ENCODE measurements at regions not wholly inside any gene's neighbourhood (a gene's known extent, or its start where the extent isn't known, plus 50 kb on each side); places are given as distances from the start of the nearest gene placed in this dataset.

- ATAC-seq (no peak), DNase-seq (ENCODE audit: low read depth, low spot score) (no peak)
- peaks cover 5% of the 10 kb centered on the region; the same call in 1 of the 2 replicates for H3K4me1 ChIP-seq (ENCODE audit: control insufficient read depth, insufficient read depth, low read length)
- no peak overlapping the region for H3K4me3 ChIP-seq (ENCODE audit: low read depth in 2 of 2, low read length in 2 of 2)
- BruUV-seq (replicated peaks): no TSS peak
- no peak overlapping the region for H3K27ac ChIP-seq (ENCODE audit: low read length)
- no peaks in the 10 kb centered on the region for H3K27me3 ChIP-seq (ENCODE audit: control insufficient read depth, insufficient read depth, low read length)
- CTCF ChIA-PET: no interaction called here
- POLR2A ChIA-PET: no interaction called here
- intact Hi-C loops (cut with micrococcal nuclease; ENCODE audit: unreplicated experiment) (no loop called here), in situ Hi-C loops (cut with HindIII; ENCODE audit: low pct_unique_long_range_greater_than_20kb, low sequenced_read_pairs) (no loop called here)
- TF ChIP-seq TCF7L2 (IDR thresholded peaks at IDR 0.05; ENCODE audit: low read depth, low read length) (no peak), POLR2AphosphoS5 (IDR thresholded peaks at IDR 0.05; ENCODE audit: low read depth, low read length) (no peak), REST (IDR thresholded peaks at IDR 0.05; ENCODE audit: insufficient read depth in 1 of 2, low read depth in 2 of 2, low read length in 1 of 2) (no peak), SIN3A (IDR thresholded peaks at IDR 0.05; ENCODE audit: borderline replicate concordance, insufficient read depth, low read depth, low read length) (no peak), CTCF (IDR thresholded peaks at IDR 0.05) (no peak)
- H3K36me3 ChIP-seq (ENCODE audit: control insufficient read depth, insufficient read depth, low read length): no peaks in the 10 kb centered on the region
- no peaks in the 10 kb centered on the region for H3K9me3 ChIP-seq (ENCODE audit: control insufficient read depth, insufficient read depth, low read depth, low read length)
These were observed 102.7 kb upstream of the CPEB4 start for GRCh38 chr5:173785400-173785799.

GRCh38 chr5:173785866-173786265 lies 102.3 kb upstream of the CPEB4 start:
- in situ Hi-C loops (cut with HindIII; ENCODE audit: low pct_unique_long_range_greater_than_20kb, low sequenced_read_pairs): no loop called here
- H3K36me3 ChIP-seq (ENCODE audit: control insufficient read depth, insufficient read depth, low read length): no peaks in the 10 kb centered on the region
- intact Hi-C loops (cut with micrococcal nuclease; ENCODE audit: unreplicated experiment): no loop called here
- TF ChIP-seq REST (IDR thresholded peaks at IDR 0.05; ENCODE audit: insufficient read depth in 1 of 2, low read depth in 2 of 2, low read length in 1 of 2): no peak
- TF ChIP-seq CTCF (IDR thresholded peaks at IDR 0.05): no peak
- no peak for TF ChIP-seq SIN3A (IDR thresholded peaks at IDR 0.05; ENCODE audit: borderline replicate concordance, insufficient read depth, low read depth, low read length)
- no peak for TF ChIP-seq TCF7L2 (IDR thresholded peaks at IDR 0.05; ENCODE audit: low read depth, low read length)
- no peak for TF ChIP-seq POLR2AphosphoS5 (IDR thresholded peaks at IDR 0.05; ENCODE audit: low read depth, low read length)
- ChIA-PET CTCF (no interaction called here), POLR2A (no interaction called here)
- no peaks in the 10 kb centered on the region for H3K27me3 ChIP-seq (ENCODE audit: control insufficient read depth, insufficient read depth, low read length)
- DNase-seq (ENCODE audit: low read depth, low spot score) (no peak), ATAC-seq (no peak)
- H3K4me3 ChIP-seq (ENCODE audit: low read depth in 2 of 2, low read length in 2 of 2): no peak overlapping the region
- no peaks in the 10 kb centered on the region for H3K9me3 ChIP-seq (ENCODE audit: control insufficient read depth, insufficient read depth, low read depth, low read length)
- no peak overlapping the region for H3K27ac ChIP-seq (ENCODE audit: low read length)
- BruUV-seq (replicated peaks): no TSS peak
- H3K4me1 ChIP-seq (ENCODE audit: control insufficient read depth, insufficient read depth, low read length): peaks cover 5% of the 10 kb centered on the region; the same call in 1 of the 2 replicates
